HG02840 (cell line): ENCODE measurements at regions not wholly inside any gene's neighbourhood (a gene's known extent, or its start where the extent isn't known, plus 50 kb on each side); places are given as distances from the start of the nearest gene placed in this dataset.

Experiments used
- ATAC-seq: cut with Tn5 transposase; IDR thresholded peaks from one replicate; pipeline ENCODE4 v1.9.1; 2021; ENCODE audit warnings: mild to moderate bottlenecking, moderate library complexity, moderate number of reproducible peaks; ENCODE audit not compliant: unreplicated experiment, low FRiP score

DNA sequence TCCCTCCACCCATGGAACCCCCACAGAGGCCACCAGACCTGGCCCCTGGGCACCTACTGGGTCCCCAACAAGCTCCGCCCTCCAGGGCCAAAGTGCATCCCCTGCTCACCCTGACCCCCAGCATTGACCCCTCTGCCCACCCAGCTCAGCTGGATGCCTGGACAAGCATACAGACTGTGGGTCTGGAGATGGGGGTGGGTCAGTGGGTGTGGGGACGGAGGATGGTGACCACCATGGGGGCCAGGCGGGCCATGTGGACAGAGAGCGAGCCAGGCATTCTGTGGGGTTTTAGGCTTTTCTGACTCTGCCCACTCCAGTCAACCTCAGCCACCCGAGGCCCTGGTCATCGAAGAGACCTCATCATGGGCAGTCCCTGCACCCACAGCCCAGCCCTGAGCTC, 183.7 kb downstream of the BRD1 start:
- no peak for ATAC-seq

DNA sequence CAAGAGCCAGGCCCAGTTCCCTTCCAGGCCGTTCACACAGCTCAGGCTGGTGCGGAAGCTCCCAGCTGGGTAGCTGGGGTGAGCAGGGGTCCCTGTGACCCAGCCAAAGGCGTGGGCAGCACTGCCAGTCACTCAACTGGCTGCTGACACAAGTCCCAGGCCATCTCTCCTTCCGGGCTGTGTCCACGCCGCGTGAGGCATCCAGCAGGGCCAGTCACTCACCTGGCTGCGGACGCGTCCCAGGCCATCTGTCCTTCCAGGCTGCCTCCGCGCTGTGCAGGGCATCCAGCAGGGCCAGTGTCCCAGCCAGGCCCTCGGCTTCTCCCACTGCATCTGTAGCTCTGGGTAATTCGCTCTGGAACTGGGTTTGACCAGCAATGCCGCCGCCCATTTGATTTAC, 184.2 kb downstream of the BRD1 start:
- no peak for ATAC-seq

DNA sequence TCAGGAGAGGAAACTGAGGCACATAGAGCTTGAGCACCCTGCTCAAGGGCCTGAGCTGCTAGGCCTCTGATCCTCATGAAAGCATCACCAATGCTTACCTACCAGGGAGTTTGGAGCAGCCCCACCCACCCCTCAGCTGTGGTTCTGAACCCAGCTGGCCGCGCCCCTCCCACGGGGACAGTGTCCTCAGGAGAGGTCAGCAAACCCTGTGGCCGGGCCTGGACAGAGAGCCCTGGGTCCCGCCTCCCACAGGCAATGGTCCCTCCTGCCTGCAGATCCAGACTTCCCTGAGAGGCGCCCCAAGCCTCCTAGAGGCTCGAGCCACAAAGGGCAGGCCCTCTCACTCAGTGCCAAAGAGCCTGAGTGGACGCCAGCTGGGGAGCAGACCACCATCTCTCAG, 184.9 kb downstream of the BRD1 start:
- ATAC-seq, result no peak

DNA sequence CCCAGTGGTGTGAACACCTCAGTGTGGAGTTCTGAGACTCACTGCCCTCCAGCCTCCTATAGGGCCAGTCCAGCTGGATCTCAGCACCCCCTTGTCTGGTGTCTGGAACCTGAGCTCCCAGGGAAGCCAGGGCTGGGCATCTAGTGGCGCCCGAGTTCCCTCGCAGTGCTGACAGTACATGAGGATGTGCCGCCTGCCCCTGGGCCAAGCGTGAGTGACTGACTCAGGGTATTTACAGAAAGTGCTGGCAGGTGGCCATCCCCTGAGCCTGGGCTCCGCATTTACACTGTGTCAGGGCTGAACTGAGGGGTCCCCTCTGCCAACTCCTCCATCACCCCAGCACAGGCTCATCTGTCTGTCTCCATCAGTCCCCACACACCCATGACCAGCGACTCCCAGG, 185.3 kb downstream of the BRD1 start:
- no peak for ATAC-seq

DNA sequence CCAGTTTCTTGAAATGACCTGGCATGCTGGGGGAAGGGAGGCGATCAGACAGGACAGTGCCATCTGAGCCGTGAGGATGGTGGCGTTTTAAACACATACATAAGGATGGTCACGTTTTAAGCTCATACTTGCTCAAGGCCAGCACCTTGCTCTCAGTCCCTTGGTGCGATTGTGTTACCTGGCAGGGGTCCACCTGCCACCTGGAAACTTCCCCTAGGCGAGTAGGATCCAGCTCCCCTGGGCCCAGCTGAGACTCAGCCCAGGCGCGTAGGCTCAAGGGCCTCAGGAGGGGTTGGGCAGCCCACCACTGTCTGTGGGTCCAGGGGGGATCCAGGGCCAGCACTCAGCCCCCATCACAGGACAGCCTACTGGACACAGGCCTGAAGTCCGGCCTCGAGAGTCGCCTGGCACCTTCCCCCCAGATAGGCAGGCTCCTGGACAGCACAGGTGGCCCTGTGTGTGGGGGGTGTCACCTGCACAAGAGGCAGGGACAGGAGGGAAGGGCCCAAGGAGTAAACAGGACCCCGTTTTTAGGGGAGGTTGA, 185.8 kb downstream of the BRD1 start:
- no peak for ATAC-seq

DNA sequence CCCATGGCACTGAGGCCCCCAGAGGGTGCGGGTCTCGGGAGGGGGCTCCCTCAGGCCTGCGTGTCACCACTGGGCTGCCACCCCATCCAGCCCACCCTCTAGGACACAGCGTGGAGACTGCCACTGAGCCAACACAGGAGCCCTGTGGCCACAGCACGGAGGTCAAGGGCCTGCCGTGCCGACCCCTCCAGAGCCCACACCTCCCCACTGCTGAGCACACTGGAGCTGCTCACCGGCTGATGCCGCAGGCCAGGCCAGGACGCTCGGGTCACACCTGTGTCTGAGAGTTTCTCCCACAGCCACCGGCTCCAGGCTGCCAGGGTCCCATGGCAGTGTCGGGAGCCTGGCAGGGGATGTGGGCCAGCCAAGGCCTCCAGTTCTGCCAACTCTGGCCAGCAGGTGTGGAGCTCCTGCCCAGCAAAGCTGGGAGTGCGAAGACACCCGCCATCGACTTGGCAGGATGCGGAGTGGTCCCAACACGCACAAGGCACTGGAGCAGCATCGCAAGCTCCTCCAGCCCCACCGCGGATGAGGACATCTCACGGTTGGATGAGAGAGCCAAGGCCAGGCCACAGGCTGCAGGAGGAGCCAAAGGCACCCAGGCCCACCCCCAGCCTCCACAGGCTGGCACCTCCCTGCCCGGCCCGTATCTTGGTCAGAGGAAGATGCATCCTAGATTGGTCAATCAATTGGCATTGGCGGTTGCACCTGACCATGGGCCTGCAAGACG, 187.1 kb downstream of the BRD1 start:
- no peak for ATAC-seq

DNA sequence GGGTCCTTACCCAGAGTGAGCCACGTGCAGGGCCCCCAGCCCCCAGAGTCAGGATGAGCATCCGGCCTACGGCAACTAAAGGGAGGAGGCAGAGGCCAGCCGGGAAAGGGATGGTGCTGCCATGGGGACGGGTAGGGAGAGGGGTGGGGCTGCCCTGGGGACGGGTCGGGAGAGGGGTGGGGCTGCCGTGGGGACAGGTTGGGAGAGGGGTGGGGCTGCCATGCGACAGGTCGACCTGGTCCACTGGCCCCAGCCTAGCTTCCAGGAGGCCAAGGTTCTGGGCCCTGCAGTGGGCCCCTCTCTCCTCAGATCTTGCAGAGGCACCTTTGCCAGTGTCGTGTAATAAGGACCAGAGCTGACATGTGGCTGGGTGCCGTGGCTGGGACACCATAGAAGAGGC, 187.7 kb downstream of the BRD1 start:
- no peak for ATAC-seq

DNA sequence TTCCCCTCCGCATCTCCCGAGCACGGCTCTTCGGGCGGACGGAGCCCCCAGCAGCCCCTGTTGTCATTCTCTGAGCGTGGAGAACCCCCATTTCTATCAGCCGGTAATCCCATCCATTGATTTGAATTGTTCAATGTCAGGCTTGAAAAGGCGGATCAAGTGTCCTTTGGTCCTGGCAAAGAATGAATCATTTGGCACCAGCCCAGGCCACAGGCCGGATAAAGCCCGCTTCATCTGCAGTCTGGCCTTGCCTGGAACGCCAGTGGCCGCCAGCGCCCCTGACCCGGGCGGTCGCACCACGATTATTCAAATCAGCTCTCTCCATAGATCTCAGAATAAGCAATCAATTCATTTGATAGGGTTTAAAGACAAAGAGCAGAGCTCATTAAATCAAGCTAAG, 188.9 kb downstream of the BRD1 start:
- ATAC-seq, result no peak

DNA sequence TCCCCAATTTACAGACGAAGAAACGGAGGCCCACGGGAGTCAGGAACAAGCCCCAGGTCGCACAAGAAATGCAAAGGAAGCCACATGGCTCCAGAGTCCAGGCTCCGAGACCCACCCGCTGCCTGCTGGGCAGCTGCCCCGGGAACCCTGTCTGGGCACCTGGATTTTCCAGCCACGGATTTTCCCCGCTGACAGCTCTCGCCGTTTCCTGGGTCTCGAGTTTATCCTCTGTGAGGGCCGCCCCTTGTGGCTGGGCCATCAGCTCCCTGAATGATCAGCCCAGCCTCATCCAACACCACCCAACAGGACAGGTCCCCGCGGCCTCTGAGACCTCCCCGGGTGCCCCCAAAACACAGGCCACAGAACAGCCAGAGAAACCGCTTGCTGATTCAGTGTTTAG, 189.7 kb downstream of the BRD1 start:
- no peak for ATAC-seq

DNA sequence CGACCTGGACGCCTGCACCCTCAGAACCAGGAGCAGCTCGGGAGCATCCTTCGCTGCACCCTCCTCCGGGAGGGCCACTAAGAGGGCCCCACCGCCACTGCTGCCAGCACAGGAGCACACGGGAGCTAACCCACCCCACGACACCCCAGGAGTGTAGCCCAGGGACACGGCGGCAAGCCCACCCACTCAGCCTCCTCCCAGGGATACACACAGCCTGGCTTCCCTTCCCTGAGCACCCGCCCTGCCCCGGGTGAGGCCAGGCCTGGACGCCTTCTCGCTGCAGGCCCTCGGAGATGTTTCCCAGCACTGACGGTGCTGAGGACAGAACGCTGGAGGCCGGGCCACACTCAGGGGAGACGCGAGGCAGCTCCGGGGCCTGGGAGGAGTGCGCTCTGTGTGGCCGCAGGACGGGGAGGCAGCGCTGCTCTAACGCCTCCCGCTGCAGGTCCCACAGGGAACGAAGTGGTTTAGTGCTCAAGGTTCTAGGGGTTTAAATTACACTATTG, 190.4 kb downstream of the BRD1 start:
- ATAC-seq, result no peak

DNA sequence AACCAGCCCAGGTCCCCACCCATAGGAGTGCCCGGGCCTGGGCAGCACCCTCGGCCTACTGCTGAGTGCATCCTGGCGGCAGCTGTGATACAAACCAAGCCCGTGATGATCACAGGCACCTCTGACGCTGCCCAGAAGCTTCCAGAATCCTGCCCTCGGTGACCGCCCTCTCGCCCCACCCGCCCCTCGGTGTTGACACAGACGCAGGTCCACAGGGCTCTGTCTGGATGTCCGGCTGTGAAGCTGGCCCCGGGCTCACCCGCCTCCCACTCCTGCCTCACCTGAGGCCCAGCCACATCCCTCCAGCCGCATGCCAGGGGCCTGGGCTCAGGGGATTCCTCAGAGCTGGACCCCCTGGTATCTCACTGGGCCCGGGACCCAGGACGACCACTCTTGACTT, 191.0 kb downstream of the BRD1 start:
- ATAC-seq, result no peak

DNA sequence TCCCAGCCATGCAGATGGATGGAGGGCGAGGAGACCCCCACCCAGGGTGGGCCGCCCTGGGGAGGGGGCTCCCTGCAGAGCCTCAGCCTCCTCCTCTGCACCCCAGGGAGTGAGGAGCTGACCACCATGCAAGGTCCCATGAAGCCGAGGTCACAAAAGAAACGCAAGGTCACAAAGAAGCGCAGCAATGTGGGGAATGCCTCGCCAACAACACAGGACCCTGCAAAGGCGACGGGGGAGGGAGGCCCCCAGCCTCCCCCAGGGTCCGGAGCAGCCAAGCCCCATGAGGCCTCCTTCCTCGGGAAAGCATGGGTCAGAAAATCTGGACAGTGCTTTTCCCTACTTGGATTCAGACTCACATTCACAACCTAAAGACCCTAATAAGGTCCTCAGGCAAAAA, 191.5 kb downstream of the BRD1 start:
- ATAC-seq, result no peak

DNA sequence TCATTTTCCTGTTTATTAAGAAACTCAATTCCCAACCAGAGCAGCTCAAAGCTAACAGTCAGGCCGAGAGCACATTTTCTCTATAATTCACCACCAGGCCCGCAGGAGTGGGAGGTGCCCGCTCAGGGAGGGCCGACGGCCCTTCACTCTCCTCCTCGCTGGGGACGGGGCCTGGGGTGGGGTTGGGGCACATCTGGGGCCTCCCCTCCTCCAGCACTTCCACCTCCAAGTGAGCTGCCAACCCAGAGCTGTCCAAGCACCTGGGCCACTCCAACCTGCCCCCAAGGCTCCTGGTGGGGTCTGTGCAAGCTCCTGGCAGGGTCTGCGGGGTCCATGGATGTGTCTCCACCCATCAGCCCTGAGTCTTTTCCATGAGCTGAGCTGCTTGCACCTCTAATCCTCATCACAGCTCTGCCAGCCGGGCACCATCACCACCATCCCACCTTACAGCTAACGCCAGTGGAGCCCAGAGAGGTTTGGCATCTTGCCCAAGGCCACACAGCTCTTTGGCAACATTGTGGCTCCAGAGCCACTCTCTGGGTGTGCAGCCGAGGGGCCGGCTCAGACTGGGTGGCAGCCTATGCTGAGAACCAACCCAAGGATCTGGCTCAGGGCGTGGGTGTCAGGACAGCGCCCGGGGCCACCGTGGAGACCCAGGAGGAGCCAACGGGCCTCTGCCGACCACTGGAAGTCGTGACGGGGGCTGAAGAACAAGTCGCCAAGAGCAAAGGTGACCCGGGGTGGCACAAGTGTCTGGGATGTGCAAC, 193.5 kb downstream of the BRD1 start:
- ATAC-seq, result no peak

DNA sequence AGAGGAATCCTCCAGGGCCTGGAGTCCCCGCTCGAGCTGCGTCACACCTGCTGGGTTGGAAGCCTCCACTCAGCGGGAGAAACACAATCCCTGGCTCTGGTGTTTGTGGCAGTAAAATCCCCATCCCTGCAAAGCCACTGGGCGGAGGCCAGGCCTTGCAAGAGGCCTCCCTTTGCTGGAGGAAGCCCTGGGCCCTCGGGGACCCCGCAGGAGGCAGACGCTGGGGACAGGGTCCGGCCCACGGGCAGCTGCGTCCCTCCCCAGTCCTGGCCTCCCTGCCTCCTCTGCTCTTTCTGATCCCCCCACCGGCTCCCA, 194.7 kb downstream of the BRD1 start:
- no peak for ATAC-seq

DNA sequence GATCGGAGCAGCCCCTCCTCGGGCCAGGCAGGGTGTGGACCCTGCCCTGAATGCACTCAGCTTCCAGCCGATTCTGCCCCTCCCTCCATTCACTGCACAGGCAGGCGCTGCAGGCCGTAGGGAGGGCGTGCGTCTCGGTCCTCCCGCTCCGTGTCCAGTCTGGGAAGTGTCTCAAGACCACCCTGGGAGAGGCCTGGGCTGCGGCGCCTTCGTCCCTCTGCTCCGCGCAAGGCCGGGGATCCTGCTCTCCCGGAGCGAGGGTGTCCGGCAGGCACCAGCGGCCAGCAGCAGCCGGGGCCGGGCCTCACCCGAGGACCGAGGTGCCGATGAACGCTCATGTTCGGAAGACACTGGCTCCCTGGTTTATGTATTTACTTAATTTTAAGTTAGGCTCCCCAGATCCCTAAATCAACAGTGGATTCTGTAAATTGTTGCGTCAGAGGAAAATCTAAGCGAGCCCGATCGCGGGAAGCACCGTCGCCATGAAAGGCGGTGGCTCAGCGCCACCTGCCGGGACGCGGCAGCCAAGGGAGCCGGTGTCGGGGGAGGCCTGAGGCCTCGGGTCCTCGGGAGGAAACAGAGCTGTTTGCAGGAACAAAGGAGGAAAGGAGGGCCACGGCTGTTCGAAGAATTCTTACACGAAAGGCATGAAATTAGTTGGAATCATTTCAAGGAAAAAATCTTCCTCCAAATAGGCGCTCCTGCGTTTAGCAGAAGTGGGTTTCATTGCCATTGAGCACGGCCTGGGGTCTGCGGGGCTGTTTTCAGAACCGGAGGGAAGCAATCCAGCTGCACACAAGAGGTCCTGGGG, 195.3 kb downstream of the BRD1 start:
- no peak for ATAC-seq

DNA sequence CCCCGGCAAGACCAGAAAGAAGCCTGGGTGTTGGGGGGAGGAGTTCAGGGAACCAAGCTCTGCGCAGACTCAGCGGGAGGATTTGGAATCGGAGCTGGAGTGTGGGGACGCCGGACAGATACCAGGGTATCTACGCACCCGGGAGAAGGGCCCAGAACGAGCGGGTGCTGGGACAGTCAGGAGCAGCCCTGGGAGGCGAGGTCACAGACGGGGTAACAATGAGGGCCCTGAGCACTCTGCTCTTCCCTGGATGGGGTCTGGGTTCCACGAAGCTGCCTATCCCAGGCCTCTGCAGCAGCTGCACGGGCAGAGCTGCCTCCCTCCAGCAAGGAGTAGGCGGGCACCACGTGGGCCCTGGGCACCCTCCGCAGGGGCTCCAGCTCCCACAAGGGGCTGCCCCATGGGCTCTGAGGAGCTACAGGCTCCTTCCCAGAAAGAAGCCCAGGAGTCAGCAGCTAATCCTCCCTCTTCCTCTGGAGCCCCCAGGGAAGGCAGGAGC, 197.2 kb downstream of the BRD1 start:
- no peak for ATAC-seq

DNA sequence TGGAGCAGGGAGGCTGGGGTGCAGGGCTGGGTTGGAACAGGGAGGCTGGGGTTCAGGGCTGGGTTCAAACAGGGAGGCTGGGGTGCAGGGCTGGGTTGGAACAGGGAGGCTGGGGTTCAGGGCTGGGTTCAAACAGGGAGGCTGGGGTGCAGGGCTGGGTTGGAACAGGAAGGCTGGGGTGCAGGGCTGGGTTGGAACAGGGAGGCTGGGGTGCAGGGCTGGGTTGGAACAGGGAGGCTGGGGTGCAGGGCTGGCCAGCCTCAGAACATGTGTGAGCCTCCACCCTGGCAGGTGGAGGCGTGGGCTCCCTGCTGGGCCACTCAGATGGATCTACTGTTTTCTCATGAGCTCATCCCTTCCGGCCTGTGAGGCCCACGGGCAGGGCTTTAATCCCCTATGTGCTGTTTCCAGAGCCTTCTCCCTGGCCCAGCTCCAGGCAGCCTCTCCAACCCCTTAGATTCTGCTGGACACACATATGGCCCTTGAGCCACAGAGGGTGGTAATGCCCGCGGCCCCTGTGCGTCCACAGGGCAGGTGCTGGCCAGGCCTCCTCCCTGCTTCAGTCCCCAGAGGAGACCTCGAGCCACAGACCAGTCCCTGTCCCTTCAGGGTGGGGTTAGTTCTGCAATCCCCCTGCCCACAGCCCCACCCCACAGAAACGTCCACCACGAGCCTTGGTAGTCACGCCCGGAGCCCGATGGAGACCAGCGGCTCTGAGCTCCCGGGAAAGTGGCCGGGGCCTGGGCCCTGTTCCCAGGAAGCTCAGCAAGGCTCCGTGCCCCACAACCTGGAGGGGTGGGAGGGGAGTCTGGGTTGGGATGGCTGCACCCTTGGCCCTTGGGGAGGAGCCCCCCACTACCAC, 197.9 kb downstream of the BRD1 start:
- ATAC-seq, result no peak

DNA sequence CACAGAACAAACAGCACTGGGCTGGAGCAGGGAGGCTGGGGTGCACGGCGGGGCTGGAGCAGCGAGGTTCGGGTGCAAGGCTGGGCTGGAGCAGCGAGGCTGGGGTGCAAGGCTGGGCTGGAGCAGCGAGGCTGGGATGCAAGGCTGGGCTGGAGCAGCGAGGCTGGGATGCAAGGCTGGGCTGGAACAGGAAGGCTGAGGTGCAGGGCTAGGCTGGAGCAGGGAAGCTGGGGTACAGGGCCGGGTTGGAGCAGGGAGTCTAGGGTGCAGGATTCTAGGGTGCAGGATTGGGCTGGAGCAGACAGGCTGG, 198.5 kb downstream of the BRD1 start:
- no peak for ATAC-seq

DNA sequence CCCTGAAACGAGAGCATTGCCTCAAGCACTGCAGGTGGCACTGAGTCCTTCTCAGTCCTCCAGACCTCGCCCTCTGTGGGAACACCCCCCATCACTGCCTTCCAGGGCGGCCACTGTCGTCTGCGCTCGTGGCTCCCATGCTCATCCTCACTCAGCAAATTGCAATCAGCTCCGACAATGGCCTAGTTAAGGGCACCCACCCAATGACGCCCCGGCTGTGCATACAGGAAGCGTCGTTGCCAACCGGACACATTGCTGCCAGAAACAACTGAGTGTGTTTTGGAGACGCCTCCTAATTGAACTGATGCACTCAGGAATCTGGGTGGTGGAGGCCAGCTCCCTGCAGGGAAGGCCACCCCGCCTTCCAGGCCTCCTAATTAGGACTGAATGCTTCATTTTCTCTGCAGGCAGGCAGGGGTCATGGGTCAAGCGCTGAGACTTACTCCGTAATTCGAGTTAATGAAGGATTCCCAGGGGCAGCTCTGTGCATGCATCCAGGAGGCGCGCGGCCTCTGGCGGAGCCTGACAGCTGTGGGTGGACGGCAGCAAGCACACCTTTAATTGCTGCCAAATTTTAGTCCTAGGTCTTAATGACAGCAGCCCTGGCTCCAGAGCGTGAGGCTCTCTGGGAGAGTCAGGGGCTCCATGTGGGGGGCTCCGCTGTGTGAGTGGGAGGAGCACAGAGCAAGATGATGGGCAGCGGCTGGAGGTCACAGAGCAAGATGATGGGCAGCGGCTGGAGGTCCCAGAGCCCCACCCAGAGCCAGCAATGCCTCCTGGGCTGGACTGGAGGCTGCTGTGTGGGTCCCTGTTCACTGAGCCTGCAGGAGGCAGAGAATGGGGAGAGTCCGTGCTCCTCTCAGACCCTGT, 199.0 kb downstream of the BRD1 start:
- ATAC-seq, result no peak
